ENCODE measurements at regions not wholly inside any gene's neighbourhood (a gene's known extent, or its start where the extent isn't known, plus 50 kb on each side); places are given as distances from the start of the nearest gene placed in this dataset.

- no peak overlapping the region for H3K4me3 ChIP-seq (ENCODE audit: low read depth in 1 of 2, low read length in 2 of 2)
- no peak overlapping the region for H3K27ac ChIP-seq (ENCODE audit: low read length)
Observed at GRCh38 chr15:39184701-39185390, 396.0 kb upstream of the THBS1 start.

DNA sequence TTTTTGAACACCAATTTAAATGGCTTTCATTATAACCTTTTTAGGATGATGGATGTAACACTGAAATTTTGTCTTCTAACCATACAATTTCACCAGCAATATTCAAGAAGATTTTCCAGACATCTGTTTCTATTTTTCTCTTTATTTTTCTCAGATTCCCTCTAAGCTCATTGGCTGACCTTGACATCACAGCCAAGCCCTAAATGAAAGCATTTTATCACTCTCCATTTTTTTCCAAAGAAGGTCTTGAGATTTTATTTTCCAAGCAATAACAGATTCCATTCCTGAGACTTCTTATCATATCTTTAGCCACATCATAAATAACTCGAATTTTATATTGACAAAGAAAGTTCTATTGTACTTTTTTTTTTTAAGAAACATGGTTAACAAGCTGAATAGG is 392.6 kb upstream of the THBS1 start:
- Histone ChIP-seq H3K4me3 (ENCODE audit: low read depth in 1 of 2, low read length in 2 of 2) (no peak overlapping the region), H3K27ac (ENCODE audit: low read length) (no peak overlapping the region), H3K4me1 (ENCODE audit: control insufficient read depth in 1 of 2, insufficient read depth in 2 of 2, low read length in 2 of 2) (no peaks in the 10 kb centered on the region), H3K9me3 (ENCODE audit: control insufficient read depth in 1 of 2, low read length in 2 of 2) (no peaks in the 10 kb centered on the region), H3K27me3 (ENCODE audit: low read depth, low read length) (no peaks in the 10 kb centered on the region), H3K36me3 (ENCODE audit: control insufficient read depth in 1 of 2, insufficient read depth in 2 of 2, low read length in 2 of 2) (no peaks in the 10 kb centered on the region)

More at GRCh38 chr15:39184701-39185390, 396.0 kb upstream of the THBS1 start:
- peaks cover 0 to 18% of the 10 kb centered on the region in 2 donors for H3K4me1 ChIP-seq (ENCODE audit: control insufficient read depth in 1 of 2, insufficient read depth in 2 of 2, low read length in 2 of 2)
- H3K27me3 ChIP-seq (ENCODE audit: low read depth, low read length) = no peaks in the 10 kb centered on the region
- H3K9me3 ChIP-seq (ENCODE audit: control insufficient read depth in 1 of 2, low read length in 2 of 2) = no peaks in the 10 kb centered on the region
- no peaks in the 10 kb centered on the region for H3K36me3 ChIP-seq (ENCODE audit: control insufficient read depth in 1 of 2, insufficient read depth in 2 of 2, low read length in 2 of 2)

DNA sequence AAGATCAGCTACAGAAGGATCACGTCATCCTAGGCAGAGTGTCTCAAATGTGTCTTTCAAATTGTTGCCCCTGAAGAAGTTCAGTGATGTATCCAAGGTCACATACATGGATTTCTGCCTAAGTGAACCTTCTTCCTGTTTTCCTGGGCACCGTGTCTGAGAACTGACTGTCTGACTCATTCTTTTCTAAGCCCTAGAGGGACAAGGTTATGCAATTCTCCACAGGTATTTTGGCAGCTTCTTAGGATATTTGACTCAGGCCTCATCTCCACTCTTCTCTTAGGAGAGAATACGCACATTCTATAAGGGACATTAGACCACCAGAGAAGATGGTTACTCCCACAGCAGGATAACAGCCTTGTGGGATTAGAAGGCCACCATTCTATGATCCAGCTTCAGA is 391.9 kb upstream of the THBS1 start:
- Histone ChIP-seq H3K4me3 (ENCODE audit: low read depth in 1 of 2, low read length in 2 of 2) (no peak overlapping the region), H3K27ac (ENCODE audit: low read length) (no peak overlapping the region), H3K9me3 (ENCODE audit: control insufficient read depth in 1 of 2, low read length in 2 of 2) (no peaks in the 10 kb centered on the region), H3K36me3 (ENCODE audit: control insufficient read depth in 1 of 2, insufficient read depth in 2 of 2, low read length in 2 of 2) (no peaks in the 10 kb centered on the region), H3K27me3 (ENCODE audit: low read depth, low read length) (no peaks in the 10 kb centered on the region), H3K4me1 (ENCODE audit: control insufficient read depth in 1 of 2, insufficient read depth in 2 of 2, low read length in 2 of 2) (no peaks in the 10 kb centered on the region)

DNA sequence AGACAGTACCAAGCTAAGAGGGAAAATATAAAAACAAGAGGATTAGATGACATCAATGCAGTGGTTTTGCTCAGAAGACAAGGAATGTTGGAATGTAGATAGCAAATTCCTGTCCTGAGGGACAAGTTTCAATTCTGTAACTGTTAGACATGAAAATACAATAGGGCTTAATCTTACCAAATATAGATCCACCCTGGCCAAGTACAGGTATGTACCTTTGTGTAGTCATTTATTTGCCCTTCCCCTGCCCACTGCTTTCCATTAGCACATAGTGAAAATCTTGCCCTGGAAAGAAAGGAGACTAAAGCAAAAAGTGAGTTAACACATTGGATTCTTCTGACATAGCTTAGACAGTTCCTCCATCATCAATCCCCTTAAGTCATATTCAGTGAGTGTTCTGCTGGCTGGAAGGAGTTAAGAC is 389.0 kb upstream of the THBS1 start:
- no peaks in the 10 kb centered on the region for H3K27me3 ChIP-seq (ENCODE audit: low read depth, low read length)
- H3K4me1 ChIP-seq (ENCODE audit: control insufficient read depth in 1 of 2, insufficient read depth in 2 of 2, low read length in 2 of 2) = no peaks in the 10 kb centered on the region
- H3K9me3 ChIP-seq (ENCODE audit: control insufficient read depth in 1 of 2, low read length in 2 of 2) = no peaks in the 10 kb centered on the region
- H3K36me3 ChIP-seq (ENCODE audit: control insufficient read depth in 1 of 2, insufficient read depth in 2 of 2, low read length in 2 of 2) = no peaks in the 10 kb centered on the region
- H3K4me3 ChIP-seq (ENCODE audit: low read depth in 1 of 2, low read length in 2 of 2) = no peak overlapping the region
- H3K27ac ChIP-seq (ENCODE audit: low read length) = no peak overlapping the region

DNA sequence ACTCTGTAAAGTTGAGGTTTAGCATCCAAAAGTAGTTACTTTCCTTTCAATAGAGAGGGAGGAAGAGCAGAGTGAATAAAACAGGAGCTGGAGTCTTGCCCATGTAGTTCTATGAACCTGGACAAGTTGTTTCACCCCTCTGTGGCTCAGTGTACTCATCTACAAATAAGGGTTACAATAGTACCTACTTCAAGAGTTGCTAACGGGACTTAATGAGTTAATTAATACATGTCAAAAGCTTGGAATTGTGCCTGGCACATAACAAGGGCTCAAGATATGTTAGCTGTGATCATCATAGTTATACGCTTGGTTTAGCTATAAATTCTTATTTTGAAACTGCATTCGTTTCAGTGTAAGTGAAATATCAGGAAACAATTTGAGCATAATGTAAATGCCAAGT is 388.5 kb upstream of the THBS1 start:
- Histone ChIP-seq H3K36me3 (ENCODE audit: control insufficient read depth in 1 of 2, insufficient read depth in 2 of 2, low read length in 2 of 2) (no peaks in the 10 kb centered on the region), H3K27me3 (ENCODE audit: low read depth, low read length) (no peaks in the 10 kb centered on the region), H3K9me3 (ENCODE audit: control insufficient read depth in 1 of 2, low read length in 2 of 2) (no peaks in the 10 kb centered on the region), H3K4me1 (ENCODE audit: control insufficient read depth in 1 of 2, insufficient read depth in 2 of 2, low read length in 2 of 2) (no peaks in the 10 kb centered on the region), H3K27ac (ENCODE audit: low read length) (no peak overlapping the region), H3K4me3 (ENCODE audit: low read depth in 1 of 2, low read length in 2 of 2) (no peak overlapping the region)

DNA sequence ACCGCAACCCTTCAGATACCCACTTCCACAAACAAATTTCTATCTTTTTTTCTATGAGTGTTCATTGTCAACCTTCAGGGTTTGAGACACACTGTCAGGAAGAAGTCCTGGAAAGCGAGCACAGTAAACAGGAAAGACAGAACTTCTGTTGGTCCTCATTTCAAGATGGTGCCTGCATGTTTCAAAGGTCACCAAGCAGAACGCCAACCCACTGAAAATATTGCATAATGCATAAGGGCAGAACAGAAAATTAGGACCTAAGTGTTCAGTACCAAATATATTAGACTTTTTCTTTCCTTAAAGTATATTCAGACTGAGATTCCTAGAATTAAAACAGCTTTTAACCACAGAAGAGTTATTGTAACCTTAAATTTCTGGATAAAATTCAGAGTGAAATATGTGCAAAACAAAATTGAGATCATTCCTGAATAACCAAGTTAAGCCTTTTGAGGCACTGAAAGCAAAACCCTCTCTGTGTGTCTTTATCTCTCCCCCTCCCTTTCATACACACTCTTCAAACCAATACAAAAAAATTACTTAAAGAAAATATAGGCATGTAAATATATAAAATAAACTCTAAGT is 387.8 kb upstream of the THBS1 start:
- no peaks in the 10 kb centered on the region for H3K9me3 ChIP-seq (ENCODE audit: control insufficient read depth in 1 of 2, low read length in 2 of 2)
- no peaks in the 10 kb centered on the region for H3K36me3 ChIP-seq (ENCODE audit: control insufficient read depth in 1 of 2, insufficient read depth in 2 of 2, low read length in 2 of 2)
- H3K27ac ChIP-seq (ENCODE audit: low read length) = no peak overlapping the region
- no peaks in the 10 kb centered on the region for H3K27me3 ChIP-seq (ENCODE audit: low read depth, low read length)
- no peaks in the 10 kb centered on the region for H3K4me1 ChIP-seq (ENCODE audit: control insufficient read depth in 1 of 2, insufficient read depth in 2 of 2, low read length in 2 of 2)
- no peak overlapping the region for H3K4me3 ChIP-seq (ENCODE audit: low read depth in 1 of 2, low read length in 2 of 2)

DNA sequence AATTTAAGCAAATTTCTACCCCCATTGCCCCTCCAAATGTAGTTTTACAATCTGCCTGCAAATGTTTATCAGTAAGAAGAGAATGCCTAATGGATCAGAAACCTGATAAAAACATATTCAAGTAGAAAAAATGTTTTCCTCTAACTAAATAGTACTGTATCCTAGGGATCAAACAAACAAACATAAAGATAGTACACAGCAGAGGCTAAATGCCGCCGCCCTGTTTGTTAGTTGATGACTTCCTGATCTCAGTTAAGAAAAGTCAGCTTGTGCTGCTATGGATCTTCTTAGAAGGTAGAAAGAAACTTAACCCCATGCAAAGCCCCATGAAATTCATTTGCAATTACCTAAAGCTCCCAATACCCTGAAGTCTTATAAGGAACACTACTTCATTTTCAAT is 387.3 kb upstream of the THBS1 start:
- Histone ChIP-seq H3K4me3 (ENCODE audit: low read depth in 1 of 2, low read length in 2 of 2) (no peak overlapping the region), H3K9me3 (ENCODE audit: control insufficient read depth in 1 of 2, low read length in 2 of 2) (no peaks in the 10 kb centered on the region), H3K4me1 (ENCODE audit: control insufficient read depth in 1 of 2, insufficient read depth in 2 of 2, low read length in 2 of 2) (no peaks in the 10 kb centered on the region), H3K27me3 (ENCODE audit: low read depth, low read length) (no peaks in the 10 kb centered on the region), H3K36me3 (ENCODE audit: control insufficient read depth in 1 of 2, insufficient read depth in 2 of 2, low read length in 2 of 2) (no peaks in the 10 kb centered on the region), H3K27ac (ENCODE audit: low read length) (no peak overlapping the region)

DNA sequence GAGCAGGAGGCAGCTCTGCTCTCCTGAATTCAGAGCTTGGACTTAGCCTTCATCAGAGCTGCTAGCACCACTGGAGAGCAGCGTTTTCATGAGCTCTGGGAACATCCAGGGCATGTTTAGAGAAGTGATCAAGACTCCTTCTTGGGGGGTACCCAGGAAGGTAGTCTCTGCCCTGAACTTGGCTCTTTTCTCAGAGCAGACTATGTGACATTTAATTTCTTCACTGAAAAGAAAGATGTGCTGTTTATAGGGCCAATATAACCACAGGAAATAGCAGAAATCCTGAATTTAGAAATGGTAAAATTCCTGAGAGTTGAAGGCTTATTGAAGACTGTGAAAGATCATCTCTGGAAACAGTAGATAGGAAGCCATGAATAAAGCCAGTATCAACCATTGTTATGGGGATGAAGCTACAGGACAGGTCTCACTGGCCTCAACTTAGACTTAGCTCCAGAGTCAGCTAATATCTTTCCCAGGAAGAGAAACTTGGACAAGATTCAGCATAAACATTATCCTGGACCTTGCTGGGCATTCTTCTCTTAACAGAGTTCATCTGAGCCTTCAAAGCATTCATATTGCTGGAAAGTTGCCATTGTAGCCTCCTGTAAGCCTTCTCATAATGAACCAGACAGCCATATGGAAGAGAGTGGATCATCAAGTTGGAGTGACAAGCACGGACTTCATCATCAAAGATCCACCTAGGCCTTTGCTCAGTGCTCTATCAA is 386.6 kb upstream of the THBS1 start:
- H3K27me3 ChIP-seq (ENCODE audit: low read depth, low read length) = no peaks in the 10 kb centered on the region
- H3K4me1 ChIP-seq (ENCODE audit: control insufficient read depth in 1 of 2, insufficient read depth in 2 of 2, low read length in 2 of 2) = peaks cover 0 to 4% of the 10 kb centered on the region in 2 donors
- H3K27ac ChIP-seq (ENCODE audit: low read length) = no peak overlapping the region
- no peaks in the 10 kb centered on the region for H3K9me3 ChIP-seq (ENCODE audit: control insufficient read depth in 1 of 2, low read length in 2 of 2)
- no peaks in the 10 kb centered on the region for H3K36me3 ChIP-seq (ENCODE audit: control insufficient read depth in 1 of 2, insufficient read depth in 2 of 2, low read length in 2 of 2)
- no peak overlapping the region for H3K4me3 ChIP-seq (ENCODE audit: low read depth in 1 of 2, low read length in 2 of 2)

GRCh38 chr15:39195961-39196486 is 384.9 kb upstream of the THBS1 start:
- no peak overlapping the region for H3K4me3 ChIP-seq (ENCODE audit: low read depth in 1 of 2, low read length in 2 of 2)
- no peaks in the 10 kb centered on the region for H3K9me3 ChIP-seq (ENCODE audit: control insufficient read depth in 1 of 2, low read length in 2 of 2)
- H3K27me3 ChIP-seq (ENCODE audit: low read depth, low read length) = no peaks in the 10 kb centered on the region
- H3K36me3 ChIP-seq (ENCODE audit: control insufficient read depth in 1 of 2, insufficient read depth in 2 of 2, low read length in 2 of 2) = no peaks in the 10 kb centered on the region
- peaks cover 0 to 6% of the 10 kb centered on the region in 2 donors for H3K4me1 ChIP-seq (ENCODE audit: control insufficient read depth in 1 of 2, insufficient read depth in 2 of 2, low read length in 2 of 2)
- H3K27ac ChIP-seq (ENCODE audit: low read length) = no peak overlapping the region

GRCh38 chr15:39198044-39199000 is 382.6 kb upstream of the THBS1 start:
- H3K4me3 ChIP-seq (ENCODE audit: low read depth in 1 of 2, low read length in 2 of 2) = no peak overlapping the region
- H3K36me3 ChIP-seq (ENCODE audit: control insufficient read depth in 1 of 2, insufficient read depth in 2 of 2, low read length in 2 of 2) = no peaks in the 10 kb centered on the region
- H3K27ac ChIP-seq (ENCODE audit: low read length) = peak overlapping the region; percentile 40
- H3K9me3 ChIP-seq (ENCODE audit: control insufficient read depth in 1 of 2, low read length in 2 of 2) = no peaks in the 10 kb centered on the region
- H3K4me1 ChIP-seq (ENCODE audit: control insufficient read depth in 1 of 2, insufficient read depth in 2 of 2, low read length in 2 of 2) = peaks cover 0 to 6% of the 10 kb centered on the region in 2 donors
- no peaks in the 10 kb centered on the region for H3K27me3 ChIP-seq (ENCODE audit: low read depth, low read length)

All from muscle layer of duodenum (tissue), 2 donors.